ENCODE measurements at regions not wholly inside any gene's neighbourhood (a gene's known extent, or its start where the extent isn't known, plus 50 kb on each side); places are given as distances from the start of the nearest gene placed in this dataset.
"Not testable (repeated sequence)": the region's sequence is repeated elsewhere in the genome, so short reads cannot be mapped to it uniquely, and the experiment has no call there.

DNA sequence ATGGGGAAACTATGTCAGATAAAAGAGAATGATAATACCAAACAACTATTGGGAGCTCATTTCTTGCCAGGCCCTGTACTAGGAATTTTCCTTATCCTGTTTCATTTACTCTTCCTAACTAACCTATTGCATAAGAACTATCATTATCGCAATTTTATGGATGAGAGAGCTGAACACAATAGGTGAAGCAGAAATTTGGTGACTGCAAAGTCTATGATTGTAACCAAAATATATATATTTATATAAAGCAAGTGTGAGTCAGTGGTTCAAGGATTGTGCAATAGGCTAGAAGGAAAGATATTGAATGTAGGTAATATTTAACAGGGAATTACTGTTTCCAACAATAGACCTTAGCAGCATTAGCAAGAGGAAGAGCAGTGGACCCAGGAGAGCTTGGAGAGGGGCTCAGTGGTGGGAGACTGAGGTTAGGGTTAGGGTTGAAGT, 181.1 kb upstream of the TENT5A start:
- Histone ChIP-seq H3K36me3 (ENCODE audit: control insufficient read depth in 5 of 5, insufficient read depth in 5 of 5, low read length in 5 of 5) (no peaks in the 10 kb centered on the region), H3K9me3 (ENCODE audit: control insufficient read depth in 5 of 5, low read length in 5 of 5) (peaks cover 0 to 3% (median 0%) of the 10 kb centered on the region in 5 donors), H3K9ac (ENCODE audit: low read length in 5 of 5) (no peak overlapping the region), H3K4me3 (ENCODE audit: low read depth in 1 of 5, low read length in 5 of 5) (no peak overlapping the region), H3K27ac (ENCODE audit: low read depth, low read length) (no peak overlapping the region), H3K4me1 (ENCODE audit: control insufficient read depth in 5 of 5, insufficient read depth in 5 of 5, low read length in 5 of 5) (no peaks in the 10 kb centered on the region), H3K27me3 (ENCODE audit: control insufficient read depth in 5 of 5, insufficient read depth in 4 of 5, low read length in 5 of 5) (no peaks in the 10 kb centered on the region)

DNA sequence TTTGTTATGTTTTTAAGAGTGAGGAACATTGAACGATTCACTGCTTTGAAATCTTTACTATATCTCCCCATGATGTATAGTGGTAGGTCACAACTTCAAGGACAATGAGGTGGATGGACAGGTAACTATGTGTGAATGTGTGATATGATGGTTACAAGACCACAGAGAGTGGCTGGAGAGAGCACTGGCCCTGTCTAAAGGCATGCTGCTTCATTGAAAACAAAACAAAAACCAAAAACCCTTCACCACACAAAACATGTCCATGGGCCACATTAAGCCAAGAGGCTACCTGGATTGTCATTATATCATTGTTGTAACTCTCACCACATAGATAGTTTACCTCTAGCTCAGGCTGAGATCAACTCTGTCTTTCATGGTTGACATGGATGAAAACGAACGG, 180.6 kb upstream of the TENT5A start:
- Histone ChIP-seq H3K4me1 (ENCODE audit: control insufficient read depth in 5 of 5, insufficient read depth in 5 of 5, low read length in 5 of 5) (no peaks in the 10 kb centered on the region), H3K36me3 (ENCODE audit: control insufficient read depth in 5 of 5, insufficient read depth in 5 of 5, low read length in 5 of 5) (no peaks in the 10 kb centered on the region)

DNA sequence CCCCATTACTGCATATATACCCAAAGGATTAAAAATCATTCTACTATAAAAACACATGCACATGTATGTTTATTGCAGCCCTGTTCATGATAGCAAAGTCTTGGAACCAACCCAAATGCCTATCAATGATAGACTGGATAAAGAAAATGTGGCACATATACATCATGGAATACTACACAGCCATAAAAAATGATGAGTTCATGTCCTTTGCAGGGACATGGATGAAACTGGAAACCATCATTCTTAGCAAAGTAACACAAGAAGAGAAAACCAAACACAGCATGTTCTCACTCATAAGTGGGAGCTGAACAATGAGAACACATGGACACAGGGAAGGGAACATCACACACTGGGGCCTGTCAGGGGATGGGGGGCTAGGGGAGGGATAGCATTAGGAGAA, 180.0 kb upstream of the TENT5A start:
- not testable (repeated sequence) for H3K27me3 ChIP-seq (ENCODE audit: control insufficient read depth in 5 of 5, insufficient read depth in 4 of 5, low read length in 5 of 5); H3K9ac ChIP-seq (ENCODE audit: low read length in 5 of 5); H3K36me3 ChIP-seq (ENCODE audit: control insufficient read depth in 5 of 5, insufficient read depth in 5 of 5, low read length in 5 of 5); H3K9me3 ChIP-seq (ENCODE audit: control insufficient read depth in 5 of 5, low read length in 5 of 5); H3K27ac ChIP-seq (ENCODE audit: low read depth, low read length); H3K4me1 ChIP-seq (ENCODE audit: control insufficient read depth in 5 of 5, insufficient read depth in 5 of 5, low read length in 5 of 5); H3K4me3 ChIP-seq (ENCODE audit: low read depth in 1 of 5, low read length in 5 of 5)

More for the DNA sequence above, 180.6 kb upstream of the TENT5A start:
- Histone ChIP-seq H3K27me3 (ENCODE audit: control insufficient read depth in 5 of 5, insufficient read depth in 4 of 5, low read length in 5 of 5) (no peaks in the 10 kb centered on the region), H3K27ac (ENCODE audit: low read depth, low read length) (no peak overlapping the region), H3K9ac (ENCODE audit: low read length in 5 of 5) (no peak overlapping the region), H3K9me3 (ENCODE audit: control insufficient read depth in 5 of 5, low read length in 5 of 5) (peaks cover 0 to 3% (median 0%) of the 10 kb centered on the region in 5 donors), H3K4me3 (ENCODE audit: low read depth in 1 of 5, low read length in 5 of 5) (no peak overlapping the region)

DNA sequence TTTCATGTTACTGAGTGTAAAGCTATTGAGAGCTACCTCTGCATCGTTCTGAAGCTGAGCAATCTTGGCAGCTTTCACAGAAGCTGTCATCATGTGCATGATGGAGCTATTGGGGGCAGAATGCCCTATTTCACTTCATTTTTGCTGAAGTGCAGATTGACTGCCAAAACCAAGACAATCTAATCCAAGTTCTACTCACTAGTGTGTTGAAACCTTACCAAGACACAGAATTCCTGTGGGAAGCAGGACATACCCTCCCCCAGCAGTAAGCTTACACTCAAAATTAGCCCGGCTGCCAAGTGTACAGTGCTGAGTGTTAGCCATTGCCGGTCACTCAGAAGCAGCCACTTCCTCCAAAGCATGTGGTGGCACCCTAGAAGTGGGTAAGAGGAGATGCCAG, 177.3 kb upstream of the TENT5A start:
- no peaks in the 10 kb centered on the region for H3K27me3 ChIP-seq (ENCODE audit: control insufficient read depth in 5 of 5, insufficient read depth in 4 of 5, low read length in 5 of 5)
- H3K36me3 ChIP-seq (ENCODE audit: control insufficient read depth in 5 of 5, insufficient read depth in 5 of 5, low read length in 5 of 5), result no peaks in the 10 kb centered on the region
- H3K4me3 ChIP-seq (ENCODE audit: low read depth in 1 of 5, low read length in 5 of 5), result no peak overlapping the region
- H3K9ac ChIP-seq (ENCODE audit: low read length in 5 of 5), result no peak overlapping the region
- no peak overlapping the region for H3K27ac ChIP-seq (ENCODE audit: low read depth, low read length)
- H3K9me3 ChIP-seq (ENCODE audit: control insufficient read depth in 5 of 5, low read length in 5 of 5), result peaks cover 0 to 3% (median 0%) of the 10 kb centered on the region in 5 donors
- H3K4me1 ChIP-seq (ENCODE audit: control insufficient read depth in 5 of 5, insufficient read depth in 5 of 5, low read length in 5 of 5), result no peaks in the 10 kb centered on the region

DNA sequence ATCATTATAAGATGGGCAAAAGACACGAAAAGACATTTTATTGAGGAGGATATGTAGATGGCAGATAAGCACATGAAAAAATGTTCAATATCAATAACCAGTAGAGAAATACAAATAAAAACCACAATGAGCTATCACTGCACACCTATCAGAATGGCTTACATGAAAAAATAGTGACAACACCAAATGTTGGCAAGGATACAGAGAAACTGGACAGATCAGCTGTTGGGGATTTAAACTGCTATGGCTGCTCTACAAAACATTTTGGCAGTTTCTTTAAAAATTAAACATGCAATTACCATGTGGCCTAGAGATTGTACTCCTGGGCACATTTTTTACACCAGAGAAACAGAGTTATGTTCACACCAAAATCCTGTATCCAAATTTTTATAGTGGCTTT, 172.7 kb upstream of the TENT5A start:
- Histone ChIP-seq H3K36me3 (ENCODE audit: control insufficient read depth in 5 of 5, insufficient read depth in 5 of 5, low read length in 5 of 5) (no peaks in the 10 kb centered on the region), H3K4me1 (ENCODE audit: control insufficient read depth in 5 of 5, insufficient read depth in 5 of 5, low read length in 5 of 5) (no peaks in the 10 kb centered on the region), H3K27me3 (ENCODE audit: control insufficient read depth in 5 of 5, insufficient read depth in 4 of 5, low read length in 5 of 5) (no peaks in the 10 kb centered on the region), H3K4me3 (ENCODE audit: low read depth in 1 of 5, low read length in 5 of 5) (no peak overlapping the region), H3K9ac (ENCODE audit: low read length in 5 of 5) (no peak overlapping the region), H3K27ac (ENCODE audit: low read depth, low read length) (no peak overlapping the region), H3K9me3 (ENCODE audit: control insufficient read depth in 5 of 5, low read length in 5 of 5) (peaks cover 0 to 9% (median 3%) of the 10 kb centered on the region in 5 donors)

DNA sequence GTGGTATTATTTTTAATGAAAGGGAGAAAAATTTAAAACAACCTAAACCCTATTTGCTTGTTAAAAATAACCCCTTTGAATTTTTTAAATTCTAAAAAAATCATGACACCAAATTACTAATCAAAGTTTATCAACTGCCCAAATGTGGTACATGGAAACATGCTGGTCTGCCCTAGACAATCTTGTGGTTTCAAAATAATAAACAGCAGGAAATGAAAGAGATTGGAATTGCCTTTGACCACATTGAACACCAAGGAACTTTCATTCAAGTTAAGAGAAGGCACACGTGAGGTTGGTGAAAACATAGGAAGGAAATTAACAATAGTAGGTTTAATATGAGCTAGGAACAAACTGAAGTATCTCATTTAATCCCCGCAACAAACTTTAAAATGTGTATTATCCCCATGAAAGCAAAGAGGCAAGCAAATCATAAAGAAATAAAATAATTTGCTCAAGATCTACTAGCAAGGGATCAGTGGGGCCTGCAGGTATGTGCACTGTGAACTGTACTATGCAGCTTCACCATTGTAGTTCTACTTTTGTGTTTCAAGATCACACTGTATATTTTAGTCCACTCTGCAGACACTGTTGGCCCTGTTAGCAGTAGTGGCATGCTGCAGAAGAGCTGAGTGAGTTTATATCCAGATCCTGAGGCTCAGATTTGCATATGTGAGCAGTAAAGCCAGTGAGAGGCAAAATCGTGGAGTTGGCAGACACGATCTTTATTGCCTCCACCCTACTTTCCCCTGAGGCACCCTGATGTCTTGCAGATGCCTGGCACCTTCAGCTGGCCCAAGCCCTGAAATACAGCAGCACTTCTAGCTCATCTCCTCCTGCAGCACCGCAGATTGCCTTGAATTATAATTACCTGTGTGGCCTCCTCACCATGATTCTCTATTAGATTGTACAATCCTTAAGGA, 157.8 kb upstream of the TENT5A start:
- H3K9me3 ChIP-seq (ENCODE audit: control insufficient read depth in 5 of 5, low read length in 5 of 5), result no peaks in the 10 kb centered on the region
- H3K27ac ChIP-seq (ENCODE audit: low read depth, low read length), result no peak overlapping the region
- H3K4me3 ChIP-seq (ENCODE audit: low read depth in 1 of 5, low read length in 5 of 5), result no peak overlapping the region
- H3K4me1 ChIP-seq (ENCODE audit: control insufficient read depth in 5 of 5, insufficient read depth in 5 of 5, low read length in 5 of 5), result no peaks in the 10 kb centered on the region
- no peak overlapping the region for H3K9ac ChIP-seq (ENCODE audit: low read length in 5 of 5)
- no peaks in the 10 kb centered on the region for H3K36me3 ChIP-seq (ENCODE audit: control insufficient read depth in 5 of 5, insufficient read depth in 5 of 5, low read length in 5 of 5)
- no peaks in the 10 kb centered on the region for H3K27me3 ChIP-seq (ENCODE audit: control insufficient read depth in 5 of 5, insufficient read depth in 4 of 5, low read length in 5 of 5)

DNA sequence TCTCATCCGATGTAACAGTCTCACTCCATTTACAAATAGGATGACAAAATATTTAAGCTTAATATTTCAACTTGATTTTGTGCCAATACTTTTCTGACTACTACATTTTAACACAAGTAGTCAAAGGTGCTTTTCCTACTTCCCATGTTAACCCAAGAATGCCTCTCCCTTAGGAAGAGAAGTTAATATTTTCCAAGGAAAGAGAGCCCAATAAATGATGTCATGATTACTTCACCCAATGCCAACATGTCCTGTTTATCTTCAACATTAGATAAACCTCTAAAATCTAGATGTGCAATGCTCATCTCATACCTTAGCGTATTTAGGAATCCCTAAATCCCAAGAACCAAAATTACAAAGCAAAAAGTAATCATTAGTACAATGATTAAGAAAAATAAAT, 156.7 kb upstream of the TENT5A start:
- Histone ChIP-seq H3K4me1 (ENCODE audit: control insufficient read depth in 5 of 5, insufficient read depth in 5 of 5, low read length in 5 of 5) (no peaks in the 10 kb centered on the region), H3K4me3 (ENCODE audit: low read depth in 1 of 5, low read length in 5 of 5) (no peak overlapping the region), H3K27me3 (ENCODE audit: control insufficient read depth in 5 of 5, insufficient read depth in 4 of 5, low read length in 5 of 5) (no peaks in the 10 kb centered on the region), H3K9me3 (ENCODE audit: control insufficient read depth in 5 of 5, low read length in 5 of 5) (no peaks in the 10 kb centered on the region), H3K9ac (ENCODE audit: low read length in 5 of 5) (no peak overlapping the region), H3K27ac (ENCODE audit: low read depth, low read length) (no peak overlapping the region), H3K36me3 (ENCODE audit: control insufficient read depth in 5 of 5, insufficient read depth in 5 of 5, low read length in 5 of 5) (no peaks in the 10 kb centered on the region)

DNA sequence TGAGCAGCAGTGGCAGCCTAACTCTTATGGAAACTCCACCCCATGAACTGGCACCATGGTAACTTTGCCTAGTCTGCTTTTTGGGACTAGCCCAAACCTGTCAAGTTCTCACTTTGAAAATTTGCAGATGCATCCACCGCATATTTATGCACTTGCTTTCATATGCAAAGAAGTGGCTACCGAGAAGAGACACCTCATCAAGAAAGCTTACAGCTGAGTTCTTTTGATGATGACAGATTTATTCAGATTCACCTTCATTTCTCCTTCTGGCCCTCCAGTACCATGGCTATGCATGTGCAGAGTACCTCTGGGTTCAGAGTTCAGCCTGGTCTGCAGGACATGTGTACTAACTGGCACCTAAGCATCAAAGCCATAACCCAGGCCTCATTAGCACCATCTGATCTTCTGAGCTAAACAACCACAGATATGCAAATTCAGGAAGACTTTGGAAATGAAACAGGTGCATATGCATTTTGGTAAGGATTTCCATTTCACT, 154.3 kb upstream of the TENT5A start:
- no peaks in the 10 kb centered on the region for H3K9me3 ChIP-seq (ENCODE audit: control insufficient read depth in 5 of 5, low read length in 5 of 5)
- H3K4me3 ChIP-seq (ENCODE audit: low read depth in 1 of 5, low read length in 5 of 5), result no peak overlapping the region
- no peaks in the 10 kb centered on the region for H3K36me3 ChIP-seq (ENCODE audit: control insufficient read depth in 5 of 5, insufficient read depth in 5 of 5, low read length in 5 of 5)
- H3K4me1 ChIP-seq (ENCODE audit: control insufficient read depth in 5 of 5, insufficient read depth in 5 of 5, low read length in 5 of 5), result no peaks in the 10 kb centered on the region
- H3K27ac ChIP-seq (ENCODE audit: low read depth, low read length), result no peak overlapping the region
- no peak overlapping the region for H3K9ac ChIP-seq (ENCODE audit: low read length in 5 of 5)
- no peaks in the 10 kb centered on the region for H3K27me3 ChIP-seq (ENCODE audit: control insufficient read depth in 5 of 5, insufficient read depth in 4 of 5, low read length in 5 of 5)

DNA sequence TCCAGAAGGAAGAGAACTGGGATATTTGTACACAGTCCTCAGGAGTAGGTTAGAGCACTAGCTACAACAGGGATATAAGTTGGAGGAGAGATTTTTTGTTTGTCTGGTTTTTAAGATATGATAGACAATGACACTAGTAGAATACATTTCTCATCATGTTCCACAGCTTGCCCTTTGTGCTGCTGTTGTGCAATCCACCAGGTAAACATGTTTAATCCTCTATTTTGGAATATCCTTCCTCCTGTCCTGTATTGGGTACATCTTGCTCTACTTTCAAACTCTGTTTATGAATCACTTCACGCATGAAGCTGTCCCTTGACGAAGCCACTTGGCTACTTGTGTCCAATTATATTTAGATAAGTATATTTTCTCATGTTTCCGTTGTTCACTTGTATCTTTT, 153.6 kb upstream of the TENT5A start:
- no peak overlapping the region for H3K4me3 ChIP-seq (ENCODE audit: low read depth in 1 of 5, low read length in 5 of 5)
- no peaks in the 10 kb centered on the region for H3K4me1 ChIP-seq (ENCODE audit: control insufficient read depth in 5 of 5, insufficient read depth in 5 of 5, low read length in 5 of 5)
- H3K9ac ChIP-seq (ENCODE audit: low read length in 5 of 5), result no peak overlapping the region
- no peaks in the 10 kb centered on the region for H3K27me3 ChIP-seq (ENCODE audit: control insufficient read depth in 5 of 5, insufficient read depth in 4 of 5, low read length in 5 of 5)
- no peaks in the 10 kb centered on the region for H3K9me3 ChIP-seq (ENCODE audit: control insufficient read depth in 5 of 5, low read length in 5 of 5)
- H3K36me3 ChIP-seq (ENCODE audit: control insufficient read depth in 5 of 5, insufficient read depth in 5 of 5, low read length in 5 of 5), result no peaks in the 10 kb centered on the region
- H3K27ac ChIP-seq (ENCODE audit: low read depth, low read length), result no peak overlapping the region

DNA sequence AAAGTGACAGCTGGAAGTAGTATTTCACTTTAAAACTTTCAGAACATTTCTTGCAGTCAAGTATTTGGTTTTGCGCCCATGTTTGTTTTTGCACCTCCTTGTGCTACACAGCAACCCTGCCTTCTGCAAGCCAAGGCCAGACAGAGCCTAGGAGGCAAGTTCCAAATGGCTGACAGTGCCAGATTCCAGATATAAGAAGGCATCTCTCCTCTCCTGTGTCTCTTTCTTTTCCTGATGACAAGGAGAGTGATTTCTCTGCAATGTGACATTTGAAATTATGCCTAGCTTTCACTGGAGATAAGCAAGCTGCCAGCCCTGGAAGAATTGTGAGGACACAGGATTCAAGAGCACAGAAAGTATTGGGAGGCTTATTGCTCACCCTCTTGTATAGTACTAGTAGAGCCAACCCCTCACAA, 149.1 kb upstream of the TENT5A start:
- no peak overlapping the region for H3K4me3 ChIP-seq (ENCODE audit: low read depth in 1 of 5, low read length in 5 of 5)
- H3K4me1 ChIP-seq (ENCODE audit: control insufficient read depth in 5 of 5, insufficient read depth in 5 of 5, low read length in 5 of 5), result peaks cover 0 to 4% (median 0%) of the 10 kb centered on the region in 5 donors
- no peaks in the 10 kb centered on the region for H3K9me3 ChIP-seq (ENCODE audit: control insufficient read depth in 5 of 5, low read length in 5 of 5)
- H3K27me3 ChIP-seq (ENCODE audit: control insufficient read depth in 5 of 5, insufficient read depth in 4 of 5, low read length in 5 of 5), result no peaks in the 10 kb centered on the region
- H3K9ac ChIP-seq (ENCODE audit: low read length in 5 of 5), result no peak overlapping the region
- no peak overlapping the region for H3K27ac ChIP-seq (ENCODE audit: low read depth, low read length)
- no peaks in the 10 kb centered on the region for H3K36me3 ChIP-seq (ENCODE audit: control insufficient read depth in 5 of 5, insufficient read depth in 5 of 5, low read length in 5 of 5)

Data from subcutaneous abdominal adipose tissue (tissue), 5 donors.